ENCODE measurements at regions not wholly inside any gene's neighbourhood (a gene's known extent, or its start where the extent isn't known, plus 50 kb on each side); places are given as distances from the start of the nearest gene placed in this dataset.

- no peak for DNase-seq
These were observed 135.3 kb upstream of the LMCD1 start for GRCh38 chr3:8366219-8366810.

- no peak for DNase-seq
These were observed 133.0 kb upstream of the LMCD1 start for GRCh38 chr3:8368598-8368997.

- no peak for DNase-seq
These were observed 132.0 kb upstream of the LMCD1 start for GRCh38 chr3:8369638-8370037.

GRCh38 chr3:8371085-8371551 lies 130.5 kb upstream of the LMCD1 start:
- DNase-seq, result no peak

GRCh38 chr3:8371960-8372463 lies 129.6 kb upstream of the LMCD1 start:
- no peak for DNase-seq

- DNase-seq, result no peak
These were observed 120.5 kb upstream of the LMCD1 start for GRCh38 chr3:8380904-8381704.

GRCh38 chr3:8385848-8386620 lies 115.6 kb upstream of the LMCD1 start:
- DNase-seq, result no peak

- no peak for DNase-seq
These were observed 114.1 kb upstream of the LMCD1 start for GRCh38 chr3:8387571-8387970.

- no peak for DNase-seq
These were observed 101.9 kb upstream of the LMCD1 start for GRCh38 chr3:8399686-8400085.

- DNase-seq, result no peak
These were observed 100.7 kb upstream of the LMCD1 start for GRCh38 chr3:8400911-8401310.

GRCh38 chr3:8403996-8404395 lies 97.6 kb upstream of the LMCD1 start:
- DNase-seq, result no peak

GRCh38 chr3:8405144-8405543 lies 96.5 kb upstream of the LMCD1 start:
- DNase-seq, result no peak

GRCh38 chr3:8406479-8406878 lies 95.1 kb upstream of the LMCD1 start:
- DNase-seq, result no peak

- no peak for DNase-seq
These were observed 88.2 kb upstream of the LMCD1 start for GRCh38 chr3:8413337-8413926.

- DNase-seq, result no peak
These were observed 84.7 kb upstream of the LMCD1 start for GRCh38 chr3:8416965-8417364.

GRCh38 chr3:8420612-8421011 lies 81.0 kb upstream of the LMCD1 start:
- DNase-seq, result no peak

GRCh38 chr3:8421267-8421666 lies 80.4 kb upstream of the LMCD1 start:
- DNase-seq, result no peak

GRCh38 chr3:8421711-8422110 lies 79.9 kb upstream of the LMCD1 start:
- no peak for DNase-seq

GRCh38 chr3:8423307-8423706 lies 78.3 kb upstream of the LMCD1 start:
- DNase-seq, result no peak

- no peak for DNase-seq
These were observed 77.3 kb upstream of the LMCD1 start for GRCh38 chr3:8424281-8424680.

- DNase-seq, result no peak
These were observed 64.8 kb upstream of the LMCD1 start for GRCh38 chr3:8436661-8437287.

- no peak for DNase-seq
These were observed 63.0 kb upstream of the LMCD1 start for GRCh38 chr3:8438507-8439079.

Measured in central memory CD4-positive, alpha-beta T cell (primary cell).